ENCODE measurements at regions not wholly inside any gene's neighbourhood (a gene's known extent, or its start where the extent isn't known, plus 50 kb on each side); places are given as distances from the start of the nearest gene placed in this dataset.

DNA sequence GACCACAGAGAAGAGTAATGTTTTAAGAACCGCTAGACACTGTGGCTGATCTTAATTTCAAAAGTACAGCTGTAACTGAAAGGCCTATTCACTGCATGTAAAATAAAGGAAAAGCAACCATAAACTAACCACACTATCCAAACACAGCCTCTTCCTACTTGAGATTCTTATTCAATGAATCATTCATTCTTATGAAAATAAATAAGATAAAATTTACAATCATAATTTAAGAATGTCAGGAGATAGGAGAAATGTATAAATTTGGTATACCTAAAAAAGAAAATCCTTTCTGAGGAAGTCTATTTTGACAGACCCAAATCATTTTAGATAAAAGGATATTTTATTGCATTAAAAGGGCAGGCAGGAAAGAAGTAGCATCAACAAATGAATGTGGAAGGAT, 533.5 kb upstream of the ZNF385D start:
- intact Hi-C loops (cut with micrococcal nuclease; ENCODE audit: unreplicated experiment) (no loop called here), in situ Hi-C loops (cut with HindIII; ENCODE audit: extremely low pct_ligation_motif_present, low pct_unique_long_range_greater_than_20kb) (no loop called here)
- WGBS (ENCODE audit: low lambda C conversion rate), result 0% methylated on average over 1 of the region's 1 CpG
- FAIRE-seq, result no peak
- Histone ChIP-seq H3K27me3 (ENCODE audit: control insufficient read depth in 1 of 2, insufficient read depth in 2 of 2, low read length in 2 of 2) (no peaks in the 10 kb centered on the region), H3K9ac (ENCODE audit: insufficient read depth, low read depth, low read length) (no peak overlapping the region), H3K79me2 (ENCODE audit: insufficient read depth, low read length) (no peaks in the 10 kb centered on the region), H3K4me2 (ENCODE audit: low read depth, low read length) (no peak overlapping the region), H3K27ac (ENCODE audit: extremely low read length, insufficient read depth, low read length) (no peak overlapping the region), H2AFZ (ENCODE audit: low read length) (no peak overlapping the region), H4K20me1 (ENCODE audit: insufficient read depth, low read length) (no peaks in the 10 kb centered on the region), H3K4me1 (ENCODE audit: insufficient read depth, low read length) (no peaks in the 10 kb centered on the region), H3K36me3 (replicated peaks in 1 of 2; ENCODE audit: control insufficient read depth in 1 of 2, insufficient read depth in 2 of 2, low read length in 2 of 2) (no peaks in the 10 kb centered on the region), H3K9me3 (ENCODE audit: low read length) (no peaks in the 10 kb centered on the region), H3K4me3 (replicated peaks in 1 of 3; ENCODE audit: insufficient read depth in 1 of 3, low read depth in 2 of 3, low read length in 3 of 3) (no peak overlapping the region)
- DNase-seq (ENCODE audit: low spot score), result no peak
- BruUV-seq (replicated peaks), result no TSS peak
- CTCF ChIA-PET (ENCODE audit: low intra/inter-chr PET ratio, low total read pairs), result no interaction called here
- no peak for TF ChIP-seq RBFOX2 (IDR thresholded peaks at IDR 0.05; ENCODE audit: low read depth, low read length)
- no peak for TF ChIP-seq NPAS2 (CRISPR knock-in tag; IDR thresholded peaks at IDR 0.05; ENCODE audit: borderline replicate concordance)
- TF ChIP-seq, protein P1, sequence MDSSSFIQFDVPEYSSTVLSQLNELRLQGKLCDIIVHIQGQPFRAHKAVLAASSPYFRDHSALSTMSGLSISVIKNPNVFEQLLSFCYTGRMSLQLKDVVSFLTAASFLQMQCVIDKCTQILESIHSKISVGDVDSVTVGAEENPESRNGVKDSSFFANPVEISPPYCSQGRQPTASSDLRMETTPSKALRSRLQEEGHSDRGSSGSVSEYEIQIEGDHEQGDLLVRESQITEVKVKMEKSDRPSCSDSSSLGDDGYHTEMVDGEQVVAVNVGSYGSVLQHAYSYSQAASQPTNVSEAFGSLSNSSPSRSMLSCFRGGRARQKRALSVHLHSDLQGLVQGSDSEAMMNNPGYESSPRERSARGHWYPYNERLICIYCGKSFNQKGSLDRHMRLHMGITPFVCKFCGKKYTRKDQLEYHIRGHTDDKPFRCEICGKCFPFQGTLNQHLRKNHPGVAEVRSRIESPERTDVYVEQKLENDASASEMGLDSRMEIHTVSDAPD (CRISPR knock-in tag; IDR thresholded peaks at IDR 0.05), result no peak
- TF ChIP-seq HNF4A (CRISPR knock-in tag; IDR thresholded peaks at IDR 0.05), result no peak
- TF ChIP-seq ETV6 (CRISPR knock-in tag; conservative IDR thresholded peaks at IDR 0.05), result no peak
- TF ChIP-seq, protein P2, sequence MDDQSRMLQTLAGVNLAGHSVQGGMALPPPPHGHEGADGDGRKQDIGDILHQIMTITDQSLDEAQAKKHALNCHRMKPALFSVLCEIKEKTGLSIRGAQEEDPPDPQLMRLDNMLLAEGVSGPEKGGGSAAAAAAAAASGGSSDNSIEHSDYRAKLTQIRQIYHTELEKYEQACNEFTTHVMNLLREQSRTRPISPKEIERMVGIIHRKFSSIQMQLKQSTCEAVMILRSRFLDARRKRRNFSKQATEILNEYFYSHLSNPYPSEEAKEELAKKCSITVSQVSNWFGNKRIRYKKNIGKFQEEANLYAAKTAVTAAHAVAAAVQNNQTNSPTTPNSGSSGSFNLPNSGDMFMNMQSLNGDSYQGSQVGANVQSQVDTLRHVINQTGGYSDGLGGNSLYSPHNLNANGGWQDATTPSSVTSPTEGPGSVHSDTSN (CRISPR knock-in tag; IDR thresholded peaks at IDR 0.05; ENCODE audit: borderline replicate concordance), result no peak
- TF ChIP-seq HDAC6 (IDR thresholded peaks at IDR 0.05; ENCODE audit: low read depth, low read length), result no peak
- no peak for TF ChIP-seq TIGD3 (CRISPR knock-in tag; IDR thresholded peaks at IDR 0.05; ENCODE audit: borderline replicate concordance)
- no peak for TF ChIP-seq JUN (CRISPR knock-in tag; IDR thresholded peaks at IDR 0.05)
- TF ChIP-seq NR2F6 (IDR thresholded peaks at IDR 0.05), result no peak
- no peak for TF ChIP-seq NR2F6 (CRISPR knock-in tag; IDR thresholded peaks at IDR 0.05)
- TF ChIP-seq ZFP41 (CRISPR knock-in tag; IDR thresholded peaks at IDR 0.05; ENCODE audit: borderline replicate concordance), result no peak
- TF ChIP-seq GLI4 (CRISPR knock-in tag; IDR thresholded peaks at IDR 0.05; ENCODE audit: borderline replicate concordance), result no peak
- no peak for TF ChIP-seq TCF12 (IDR thresholded peaks at IDR 0.05)
- no peak for TF ChIP-seq TCF12 (CRISPR knock-in tag; IDR thresholded peaks at IDR 0.05)
- TF ChIP-seq ZMYM4 (CRISPR knock-in tag; IDR thresholded peaks at IDR 0.05), result no peak
- TF ChIP-seq, protein P3, sequence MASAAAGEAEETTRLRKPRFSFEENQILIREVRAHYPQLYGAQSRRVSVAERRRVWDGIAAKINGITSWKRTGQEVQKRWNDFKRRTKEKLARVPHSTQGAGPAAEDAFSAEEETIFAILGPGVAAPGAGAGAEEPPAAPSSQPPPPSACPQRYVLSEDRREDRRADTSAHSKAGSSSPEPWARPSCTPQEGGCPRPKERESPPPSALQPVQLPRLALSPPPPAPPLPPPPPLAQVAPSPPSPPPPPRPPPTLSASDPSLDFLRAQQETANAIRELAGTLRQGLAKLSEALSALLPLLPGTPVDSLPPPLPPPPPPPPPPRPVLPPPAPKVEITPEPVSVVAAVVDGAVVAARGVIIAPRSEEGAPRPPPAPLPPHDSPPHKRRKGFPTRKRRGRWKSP (CRISPR knock-in tag; IDR thresholded peaks at IDR 0.05), result no peak
- no peak for TF ChIP-seq HMG20A (CRISPR knock-in tag; IDR thresholded peaks at IDR 0.05; ENCODE audit: borderline replicate concordance)
- TF ChIP-seq ZNF563 (CRISPR knock-in tag; IDR thresholded peaks at IDR 0.05), result no peak
- POLR2A ChIA-PET, result no interaction called here
- ATAC-seq, result no peak

Data from HepG2 (cell line).